K562 (cell line): ENCODE measurements at regions not wholly inside any gene's neighbourhood (a gene's known extent, or its start where the extent isn't known, plus 50 kb on each side); places are given as distances from the start of the nearest gene placed in this dataset.

Experiments used
- CHD2 ChIP-seq: IDR thresholded peaks from 2 replicates; pipeline ENCODE4 v1.6.1; 2011; ENCODE audit warnings: low read depth, low read length
- EZH2 ChIP-seq: IDR thresholded peaks from 2 replicates; pipeline ENCODE4 v1.6.1; 2012; ENCODE audit warnings: low read depth, mild to moderate bottlenecking, inconsistent platforms, low read length, borderline replicate concordance
- FOXM1 ChIP-seq, 2 experiments: fragments of 450-650 bp in 1 of 2; sonication (generic) in 1 of 2; formaldehyde crosslinking in 1 of 2; IDR thresholded peaks; 2 replicates each; pipeline versions ENCODE4 v1.6.1 to v1.9.0; 2017 to 2022; ENCODE audit warnings: low read depth in 2 of 2, mild to moderate bottlenecking in 2 of 2, missing genetic modification reagents in 1 of 2, moderate library complexity in 1 of 2
- HDAC2 ChIP-seq: fragments of 450-650 bp; IDR thresholded peaks from 2 replicates; pipeline ENCODE4 v1.6.1; 2016; ENCODE audit warnings: mild to moderate bottlenecking
- MXI1 ChIP-seq: IDR thresholded peaks from 2 replicates; pipeline ENCODE4 v1.6.1; 2011; ENCODE audit warnings: low read depth, mild to moderate bottlenecking, improper control_type of control experiment, low read length
- POLR2A ChIP-seq: fragments of 450-650 bp; conservative IDR thresholded peaks from 2 replicates; pipeline ENCODE4 v1.6.1; 2016
- RCOR1 ChIP-seq, 2 experiments: IDR thresholded peaks; 2 replicates each; pipeline ENCODE4 v1.6.1; 2012; ENCODE audit warnings: low read depth in 2 of 2, low read length in 2 of 2, borderline replicate concordance in 1 of 2, improper control_type of control experiment in 1 of 2
- YBX1 ChIP-seq: fragments of 450-650 bp; IDR thresholded peaks from 2 replicates; pipeline ENCODE4 v1.7.1; 2016; ENCODE audit warnings: mild to moderate bottlenecking
- ZNF639 ChIP-seq, 2 experiments: fragments of 200-800 bp in 1 of 2; sonication (Bioruptor generic) in 1 of 2; sonication (generic) in 1 of 2; formaldehyde crosslinking in 1 of 2; IDR thresholded peaks in 1 of 2; conservative IDR thresholded peaks in 1 of 2; 2 replicates each; pipeline versions ENCODE4 v1.5.0 to v1.6.1; 2016 to 2020; ENCODE audit warnings: missing compliant biosample characterization in 1 of 2, missing genetic modification characterization in 1 of 2, missing genetic modification reagents in 1 of 2

- no peak for TF ChIP-seq RCOR1 (IDR thresholded peaks at IDR 0.05; ENCODE audit: borderline replicate concordance in 1 of 2, low read depth in 2 of 2, low read length in 2 of 2)
- TF ChIP-seq CHD2: no peak
- TF ChIP-seq YBX1: no peak
- no peak for TF ChIP-seq FOXM1 (IDR thresholded peaks at IDR 0.05; ENCODE audit: low read depth)
- TF ChIP-seq FOXM1 (CRISPR knock-in tag; IDR thresholded peaks at IDR 0.05; ENCODE audit: low read depth): no peak
- no peak for TF ChIP-seq ZNF639 (CRISPR knock-in tag; conservative IDR thresholded peaks at IDR 0.05 in 1 of 2, IDR thresholded peaks at IDR 0.05 in 1 of 2)
- no peak for TF ChIP-seq POLR2A
- no peak for TF ChIP-seq MXI1
- TF ChIP-seq EZH2: no peak
- no peak for TF ChIP-seq HDAC2
Measured at GRCh38 chr1:4256351-4256750, 356.3 kb upstream of the C1orf174 start.
